HEK293 (cell line): ENCODE measurements at regions not wholly inside any gene's neighbourhood (a gene's known extent, or its start where the extent isn't known, plus 50 kb on each side); places are given as distances from the start of the nearest gene placed in this dataset.

ENCODE experiments used
- CTCF ChIP-seq: fragments of 450-650 bp; formaldehyde crosslinking; IDR thresholded peaks from 2 replicates; pipeline ENCODE4 v1.5.1; 2016; ENCODE audit warnings: missing biosample characterization, missing genetic modification characterization
- PRDM2 ChIP-seq: fragments of 450-650 bp; formaldehyde crosslinking; IDR thresholded peaks from 2 replicates; pipeline ENCODE4 v1.5.1; 2016; ENCODE audit warnings: missing biosample characterization, missing genetic modification characterization, borderline replicate concordance
- REST ChIP-seq: fragments of 450-650 bp; formaldehyde crosslinking; IDR thresholded peaks from 2 replicates; pipeline ENCODE4 v1.5.1; 2016; ENCODE audit warnings: missing biosample characterization, missing genetic modification characterization
- SP3 ChIP-seq: fragments of 450-650 bp; formaldehyde crosslinking; IDR thresholded peaks from 2 replicates; pipeline ENCODE4 v1.5.1; 2016; ENCODE audit warnings: missing biosample characterization, missing genetic modification characterization
- ZNF473 ChIP-seq: fragments of 450-650 bp; formaldehyde crosslinking; IDR thresholded peaks from 2 replicates; pipeline ENCODE4 v1.5.1; 2017; ENCODE audit warnings: missing biosample characterization, missing genetic modification characterization
- ZNF658 ChIP-seq: fragments of 450-650 bp; formaldehyde crosslinking; IDR thresholded peaks from 2 replicates; pipeline ENCODE4; 2016; ENCODE audit warnings: missing biosample characterization, missing genetic modification characterization
- ZNF660 ChIP-seq: fragments of 450-650 bp; IDR thresholded peaks from 2 replicates; pipeline ENCODE4 v1.5.1; 2018; ENCODE audit warnings: missing biosample characterization, mild to moderate bottlenecking, missing genetic modification characterization
- ZNF830 ChIP-seq: fragments of 450-650 bp; IDR thresholded peaks from 2 replicates; pipeline ENCODE4 v1.5.0; 2018; ENCODE audit warnings: missing biosample characterization, missing genetic modification characterization, low read depth, mild to moderate bottlenecking, moderate library complexity
- TF ChIP-seq, protein P1 (sequence below): fragments of 450-650 bp; formaldehyde crosslinking; IDR thresholded peaks from 2 replicates; pipeline ENCODE4 v1.5.1; 2016; ENCODE audit warnings: missing biosample characterization, missing genetic modification characterization, low read depth

DNA sequence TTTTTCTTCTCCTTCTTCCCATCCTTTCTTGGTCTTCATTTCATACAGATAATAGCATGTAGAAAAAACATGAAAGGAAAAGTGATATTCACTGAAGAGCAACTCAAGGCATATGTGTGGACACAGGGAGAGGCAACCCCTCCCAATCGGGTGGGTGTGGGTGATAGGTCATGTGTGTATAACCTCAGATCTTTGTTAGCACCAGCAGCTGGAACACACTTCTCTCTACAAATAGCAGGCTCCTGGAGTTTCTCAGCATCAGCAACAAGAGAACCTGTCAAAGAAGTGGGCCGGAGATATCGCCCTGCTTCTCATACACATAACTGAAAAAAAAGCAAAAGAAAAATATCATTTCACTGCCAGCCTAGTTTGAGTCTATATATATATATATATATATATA lies 426.4 kb downstream of the DTWD2 start:
- no peak for TF ChIP-seq SP3
- TF ChIP-seq CTCF, result no peak
- TF ChIP-seq PRDM2 (tag by site-specific recombination), result no peak
- no peak for TF ChIP-seq ZNF660 (tag by site-specific recombination)
- TF ChIP-seq, protein P1, sequence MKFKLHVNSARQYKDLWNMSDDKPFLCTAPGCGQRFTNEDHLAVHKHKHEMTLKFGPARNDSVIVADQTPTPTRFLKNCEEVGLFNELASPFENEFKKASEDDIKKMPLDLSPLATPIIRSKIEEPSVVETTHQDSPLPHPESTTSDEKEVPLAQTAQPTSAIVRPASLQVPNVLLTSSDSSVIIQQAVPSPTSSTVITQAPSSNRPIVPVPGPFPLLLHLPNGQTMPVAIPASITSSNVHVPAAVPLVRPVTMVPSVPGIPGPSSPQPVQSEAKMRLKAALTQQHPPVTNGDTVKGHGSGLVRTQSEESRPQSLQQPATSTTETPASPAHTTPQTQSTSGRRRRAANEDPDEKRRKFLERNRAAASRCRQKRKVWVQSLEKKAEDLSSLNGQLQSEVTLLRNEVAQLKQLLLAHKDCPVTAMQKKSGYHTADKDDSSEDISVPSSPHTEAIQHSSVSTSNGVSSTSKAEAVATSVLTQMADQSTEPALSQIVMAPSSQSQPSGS (tag by site-specific recombination), result no peak
- no peak for TF ChIP-seq ZNF658
- no peak for TF ChIP-seq ZNF473
- TF ChIP-seq ZNF830 (tag by site-specific recombination), result no peak
- no peak for TF ChIP-seq REST
